ENCODE measurements at regions not wholly inside any gene's neighbourhood (a gene's known extent, or its start where the extent isn't known, plus 50 kb on each side); places are given as distances from the start of the nearest gene placed in this dataset.

DNA sequence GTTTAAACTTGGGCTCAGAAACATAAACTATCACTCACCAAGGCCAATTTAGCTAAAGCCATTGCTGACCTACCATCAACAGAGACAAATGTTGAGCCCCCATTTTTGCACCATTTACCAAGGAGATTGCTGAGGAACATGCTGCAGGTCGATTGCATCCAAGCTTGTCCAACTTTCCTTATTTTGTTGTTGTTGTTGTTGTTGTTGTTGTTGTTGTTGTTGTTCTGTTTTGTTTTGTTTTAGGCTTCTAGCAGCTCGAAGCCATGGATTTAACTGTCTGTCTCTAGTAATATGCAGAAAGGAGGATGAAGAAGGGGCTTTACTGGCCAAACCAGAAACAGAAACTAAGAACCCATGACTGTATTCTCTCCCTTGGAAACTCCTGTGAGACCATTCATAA is 571.5 kb downstream of the IRS1 start:
- H3K4me3 ChIP-seq (replicated peaks; ENCODE audit: low read depth, low read length), result no peak overlapping the region
- TF ChIP-seq, protein P1, sequence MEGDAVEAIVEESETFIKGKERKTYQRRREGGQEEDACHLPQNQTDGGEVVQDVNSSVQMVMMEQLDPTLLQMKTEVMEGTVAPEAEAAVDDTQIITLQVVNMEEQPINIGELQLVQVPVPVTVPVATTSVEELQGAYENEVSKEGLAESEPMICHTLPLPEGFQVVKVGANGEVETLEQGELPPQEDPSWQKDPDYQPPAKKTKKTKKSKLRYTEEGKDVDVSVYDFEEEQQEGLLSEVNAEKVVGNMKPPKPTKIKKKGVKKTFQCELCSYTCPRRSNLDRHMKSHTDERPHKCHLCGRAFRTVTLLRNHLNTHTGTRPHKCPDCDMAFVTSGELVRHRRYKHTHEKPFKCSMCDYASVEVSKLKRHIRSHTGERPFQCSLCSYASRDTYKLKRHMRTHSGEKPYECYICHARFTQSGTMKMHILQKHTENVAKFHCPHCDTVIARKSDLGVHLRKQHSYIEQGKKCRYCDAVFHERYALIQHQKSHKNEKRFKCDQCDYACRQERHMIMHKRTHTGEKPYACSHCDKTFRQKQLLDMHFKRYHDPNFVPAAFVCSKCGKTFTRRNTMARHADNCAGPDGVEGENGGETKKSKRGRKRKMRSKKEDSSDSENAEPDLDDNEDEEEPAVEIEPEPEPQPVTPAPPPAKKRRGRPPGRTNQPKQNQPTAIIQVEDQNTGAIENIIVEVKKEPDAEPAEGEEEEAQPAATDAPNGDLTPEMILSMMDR (IDR thresholded peaks at IDR 0.05; ENCODE audit: low read depth, low read length, missing control alignments), result no peak
- no peak for DNase-seq (ENCODE audit: extremely low read depth, low read depth)

DNA sequence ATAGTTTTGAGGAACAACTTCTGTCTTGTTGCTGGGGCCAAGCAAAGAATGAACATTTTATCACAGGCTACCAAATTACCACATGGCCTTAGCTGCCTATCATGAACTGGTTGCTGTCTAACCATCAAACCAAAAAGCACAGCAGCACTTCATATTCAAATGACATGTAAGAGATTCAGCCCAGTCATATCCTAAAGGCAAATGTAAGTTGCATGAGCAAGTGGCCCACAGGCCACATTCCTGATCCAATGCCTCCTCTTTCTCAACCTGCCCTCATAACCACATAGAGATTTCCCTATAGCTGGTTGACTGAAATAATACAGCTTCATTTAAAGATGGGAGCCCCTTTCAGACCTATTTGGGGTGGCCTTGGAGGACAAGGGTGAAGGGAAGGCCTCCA is 572.3 kb downstream of the IRS1 start:
- DNase-seq (ENCODE audit: extremely low read depth, low read depth), result no peak
- H3K4me3 ChIP-seq (replicated peaks; ENCODE audit: low read depth, low read length), result no peak overlapping the region
- TF ChIP-seq, protein P1 (IDR thresholded peaks at IDR 0.05; ENCODE audit: low read depth, low read length, missing control alignments), result no peak

DNA sequence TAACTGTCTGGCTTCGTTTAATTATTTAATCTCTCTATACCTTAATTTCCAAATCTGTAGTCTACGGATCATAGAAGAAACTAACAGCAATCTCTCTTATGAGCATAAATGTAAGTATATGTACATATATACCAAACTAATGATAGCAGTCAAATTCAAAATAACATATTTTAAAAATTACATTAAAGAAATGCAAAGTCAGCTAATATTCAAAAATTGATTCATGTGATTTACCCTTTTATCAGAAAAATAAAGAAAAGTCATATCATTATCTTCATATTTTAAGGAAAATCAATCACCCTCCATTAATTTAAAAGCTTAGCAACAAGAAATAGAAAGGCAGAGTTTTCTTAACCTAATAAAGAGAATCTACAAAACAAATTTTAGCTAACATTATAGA is 575.9 kb downstream of the IRS1 start:
- DNase-seq (ENCODE audit: extremely low read depth, low read depth), result no peak

DNA sequence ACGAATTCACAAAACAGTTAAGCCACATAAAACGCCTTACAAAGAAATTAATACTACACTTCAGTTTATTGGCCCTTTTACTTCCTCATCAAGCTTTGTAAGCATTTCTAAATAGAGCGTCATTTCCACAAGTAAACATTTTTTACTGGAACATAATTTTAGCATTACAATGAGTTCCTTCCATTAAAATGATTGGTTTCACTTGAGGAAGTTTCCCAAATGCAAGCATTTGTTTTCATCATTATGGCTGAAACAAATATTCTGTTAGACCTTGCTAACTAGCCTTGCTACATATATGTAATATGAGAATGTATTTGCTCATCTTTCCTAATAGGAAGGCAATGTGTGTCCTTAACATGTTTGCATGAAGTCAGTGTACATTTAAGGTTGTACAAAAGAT is 579.1 kb downstream of the IRS1 start:
- H3K4me3 ChIP-seq (replicated peaks; ENCODE audit: low read depth, low read length), result no peak overlapping the region
- TF ChIP-seq, protein P1 (IDR thresholded peaks at IDR 0.05; ENCODE audit: low read depth, low read length, missing control alignments), result no peak

More for the DNA sequence above, 575.9 kb downstream of the IRS1 start:
- TF ChIP-seq, protein P1 (IDR thresholded peaks at IDR 0.05; ENCODE audit: low read depth, low read length, missing control alignments), result no peak
- H3K4me3 ChIP-seq (replicated peaks; ENCODE audit: low read depth, low read length), result no peak overlapping the region

DNA sequence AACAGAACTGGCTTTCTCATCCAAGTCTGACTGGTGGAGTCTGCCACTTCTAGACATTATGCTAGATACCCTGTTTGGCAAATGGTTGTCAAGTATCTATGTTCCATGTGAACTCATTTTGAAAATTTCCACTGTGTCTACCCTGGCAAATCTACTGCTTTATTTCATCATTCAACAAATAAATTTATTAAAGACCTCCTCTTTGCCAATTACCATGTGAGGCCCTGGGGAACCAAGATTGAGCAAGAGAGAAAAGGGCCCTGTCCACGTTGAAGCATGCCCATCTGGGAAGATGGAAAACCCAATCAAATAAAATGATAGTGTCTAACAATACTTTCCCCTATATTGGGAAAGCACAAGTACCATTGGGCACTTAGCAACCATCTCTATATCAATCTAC is 582.4 kb downstream of the IRS1 start:
- DNase-seq (ENCODE audit: extremely low read depth, low read depth), result no peak
- H3K4me3 ChIP-seq (replicated peaks; ENCODE audit: low read depth, low read length), result no peak overlapping the region
- TF ChIP-seq, protein P1 (IDR thresholded peaks at IDR 0.05; ENCODE audit: low read depth, low read length, missing control alignments), result no peak

More for the DNA sequence above, 579.1 kb downstream of the IRS1 start:
- DNase-seq (ENCODE audit: extremely low read depth, low read depth), result no peak

DNA sequence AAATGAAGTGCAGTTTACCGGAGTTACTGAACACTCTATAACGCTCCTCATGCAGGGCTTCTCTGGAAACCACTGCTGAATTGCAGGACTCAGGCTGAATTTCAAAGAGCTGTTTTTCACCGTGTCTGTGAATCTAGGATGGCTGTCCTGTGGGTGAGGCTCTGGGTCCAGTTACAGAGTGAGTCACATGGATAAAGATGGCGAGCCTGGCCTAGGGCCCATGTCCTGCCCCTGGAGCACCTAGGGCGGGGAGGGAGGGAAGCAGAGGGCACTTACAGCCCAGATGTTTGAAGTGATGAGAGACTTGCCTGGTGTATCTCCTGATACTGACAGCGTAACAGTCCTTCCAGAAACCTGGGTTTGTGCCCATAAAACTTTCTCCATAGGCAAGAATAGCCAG is 583.0 kb downstream of the IRS1 start:
- H3K4me3 ChIP-seq (replicated peaks; ENCODE audit: low read depth, low read length), result no peak overlapping the region
- TF ChIP-seq, protein P1 (IDR thresholded peaks at IDR 0.05; ENCODE audit: low read depth, low read length, missing control alignments), result no peak
- no peak for DNase-seq (ENCODE audit: extremely low read depth, low read depth)

DNA sequence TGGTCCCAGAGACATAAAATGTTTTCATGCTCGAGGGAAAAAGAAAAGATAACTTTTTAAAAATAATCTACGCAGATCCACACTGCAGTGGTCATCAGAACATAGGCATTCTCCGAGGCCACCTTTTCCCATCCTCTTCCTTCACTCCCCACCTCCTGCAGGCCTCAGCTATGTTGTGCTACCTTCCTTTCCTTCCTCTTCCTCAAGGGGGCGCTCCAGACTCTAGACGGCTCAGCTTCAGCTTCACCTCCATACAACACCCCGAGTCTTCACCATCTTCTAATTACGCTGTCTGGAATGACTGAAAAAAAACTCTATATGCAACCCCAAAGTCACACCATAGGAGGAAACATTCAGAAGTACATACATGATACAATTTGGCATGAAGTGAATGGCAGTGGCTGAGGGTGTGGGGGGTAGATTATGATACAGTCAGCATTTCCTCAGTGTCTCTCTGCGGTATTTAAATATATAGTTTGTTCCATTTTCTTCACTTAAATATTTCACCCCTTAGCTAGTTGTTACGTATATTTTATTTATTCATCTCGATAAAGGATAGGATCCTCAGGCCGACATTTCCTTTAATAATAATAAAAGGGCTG is 583.6 kb downstream of the IRS1 start:
- DNase-seq (ENCODE audit: extremely low read depth, low read depth), result peak; percentile 19
- H3K4me3 ChIP-seq (replicated peaks; ENCODE audit: low read depth, low read length), result no peak overlapping the region
- TF ChIP-seq, protein P1 (IDR thresholded peaks at IDR 0.05; ENCODE audit: low read depth, low read length, missing control alignments), result peak; percentile 77

All from HFF-Myc (cell line).